ENCODE measurements at regions not wholly inside any gene's neighbourhood (a gene's known extent, or its start where the extent isn't known, plus 50 kb on each side); places are given as distances from the start of the nearest gene placed in this dataset.

DNA sequence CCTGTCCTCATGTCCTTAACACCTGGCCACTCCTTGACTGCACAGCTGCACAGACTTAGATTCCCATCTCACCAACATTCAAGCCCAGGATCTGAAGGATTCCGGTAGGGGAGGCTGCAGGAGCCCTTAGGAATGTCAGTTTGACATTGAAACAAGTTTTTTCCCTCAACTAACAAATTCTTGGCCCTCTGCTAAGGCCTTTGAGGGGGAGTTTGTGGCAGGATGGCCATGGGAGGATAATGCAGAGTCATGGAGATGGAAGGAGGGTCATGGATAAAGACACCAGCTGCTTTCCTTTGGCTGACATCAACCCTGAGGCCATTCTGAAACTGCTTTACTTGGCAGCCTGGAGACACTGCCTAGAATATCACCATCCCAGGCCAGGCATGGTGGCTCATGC is 63.4 kb upstream of the PPP2R5A start:
- H3K27ac ChIP-seq (ENCODE audit: insufficient read depth, low read length) = no peak overlapping the region; the same call in 1 of the 2 replicates
- H3K4me3 ChIP-seq (ENCODE audit: insufficient read depth, low read depth, low read length) = no peak overlapping the region
- peaks cover 10% of the 10 kb centered on the region for H3K4me1 ChIP-seq (ENCODE audit: control insufficient read depth, insufficient read depth, low read length)
- ChIA-PET POLR2A (ENCODE audit: unreplicated experiment) (no interaction called here), CTCF (interaction anchor here (0.5 kb wide), 1 partner anchor 420 kb away, joined by 3 read pairs; no protein-coding TSS in a partner anchor)
- no peak overlapping the region for H2AFZ ChIP-seq (replicated peaks; ENCODE audit: low read length, poor library complexity)
- H2BK5ac ChIP-seq (ENCODE audit: low read depth, low read length, poor library complexity, severe bottlenecking) = no peak overlapping the region
- H2AK9ac ChIP-seq (replicated peaks; ENCODE audit: low read depth, low read length, poor library complexity) = peak overlapping the region; percentile 34
- no CpG with 5 or more reads among the region's 1 CpG for WGBS, 2 experiments (ENCODE audit: extremely low coverage in 2 of 2, insufficient read length in 1 of 2)
- no peak overlapping the region for H3K23ac ChIP-seq (ENCODE audit: low read depth, low read length)
- ATAC-seq (ENCODE audit: low read depth) (no peak), DNase-seq (peak; percentile 15)
- no peak overlapping the region for H3K4me2 ChIP-seq (ENCODE audit: low read depth, low read length)
- H4K91ac ChIP-seq (ENCODE audit: insufficient read depth, low read depth, low read length) = no peak overlapping the region
- TF ChIP-seq SMC3 (IDR thresholded peaks at IDR 0.05; ENCODE audit: low read depth, low read length) (no peak), MAFK (IDR thresholded peaks at IDR 0.05; ENCODE audit: low read depth, low read length) (no peak), NFE2L2 (IDR thresholded peaks at IDR 0.05; ENCODE audit: low read depth, low read length) (no peak), RFX5 (IDR thresholded peaks at IDR 0.05; ENCODE audit: low read depth, low read length) (no peak)
- TF ChIP-seq, protein P1, sequence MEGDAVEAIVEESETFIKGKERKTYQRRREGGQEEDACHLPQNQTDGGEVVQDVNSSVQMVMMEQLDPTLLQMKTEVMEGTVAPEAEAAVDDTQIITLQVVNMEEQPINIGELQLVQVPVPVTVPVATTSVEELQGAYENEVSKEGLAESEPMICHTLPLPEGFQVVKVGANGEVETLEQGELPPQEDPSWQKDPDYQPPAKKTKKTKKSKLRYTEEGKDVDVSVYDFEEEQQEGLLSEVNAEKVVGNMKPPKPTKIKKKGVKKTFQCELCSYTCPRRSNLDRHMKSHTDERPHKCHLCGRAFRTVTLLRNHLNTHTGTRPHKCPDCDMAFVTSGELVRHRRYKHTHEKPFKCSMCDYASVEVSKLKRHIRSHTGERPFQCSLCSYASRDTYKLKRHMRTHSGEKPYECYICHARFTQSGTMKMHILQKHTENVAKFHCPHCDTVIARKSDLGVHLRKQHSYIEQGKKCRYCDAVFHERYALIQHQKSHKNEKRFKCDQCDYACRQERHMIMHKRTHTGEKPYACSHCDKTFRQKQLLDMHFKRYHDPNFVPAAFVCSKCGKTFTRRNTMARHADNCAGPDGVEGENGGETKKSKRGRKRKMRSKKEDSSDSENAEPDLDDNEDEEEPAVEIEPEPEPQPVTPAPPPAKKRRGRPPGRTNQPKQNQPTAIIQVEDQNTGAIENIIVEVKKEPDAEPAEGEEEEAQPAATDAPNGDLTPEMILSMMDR (conservative IDR thresholded peaks at IDR 0.05; ENCODE audit: low read depth, low read length) = no peak
- no peak overlapping the region for H4K8ac ChIP-seq (ENCODE audit: low read depth in 2 of 2, low read length in 2 of 2)
- H3K79me1 ChIP-seq (ENCODE audit: low read depth in 1 of 2, low read length in 2 of 2) = no peaks in the 10 kb centered on the region
- no peak overlapping the region; the same call in 2 of the 3 replicates for H2BK15ac ChIP-seq (ENCODE audit: low read depth, low read length)
- no peak overlapping the region for H2BK120ac ChIP-seq (ENCODE audit: low read depth, low read length)
- no peak overlapping the region for H2BK20ac ChIP-seq (ENCODE audit: low read depth, low read length)
- in situ Hi-C loops (cut with MboI; ENCODE audit: low sequenced_read_pairs) = no loop called here
- no peak overlapping the region for H3K18ac ChIP-seq (ENCODE audit: low read depth, low read length)
- H2AK5ac ChIP-seq (ENCODE audit: low read depth, low read length) = no peak overlapping the region
- BruUV-seq (replicated peaks) = no TSS peak
- H4K5ac ChIP-seq (ENCODE audit: low read depth, low read length) = no peak overlapping the region; the same call in 1 of the 2 replicates
- H3K56ac ChIP-seq (ENCODE audit: extremely low read depth, insufficient read depth, low read length) = no peak overlapping the region
- no peak overlapping the region for H3K4ac ChIP-seq (ENCODE audit: low read depth, low read length)
- dilution Hi-C loops (cut with HindIII; ENCODE audit: low sequenced_read_pairs, unreplicated experiment) = no loop called here
- H3K14ac ChIP-seq (replicated peaks; ENCODE audit: low read depth, low read length) = 0 out of 2 replicates have a peak overlapping the region, but pooled peaks have one; percentile 32
- H3K27me3 ChIP-seq (ENCODE audit: control insufficient read depth, insufficient read depth, low read length) = no peaks in the 10 kb centered on the region; the same call in 1 of the 2 replicates
- H4K20me1 ChIP-seq (ENCODE audit: insufficient read depth, low read length) = no peaks in the 10 kb centered on the region
- H3K36me3 ChIP-seq (ENCODE audit: control insufficient read depth, insufficient read depth, low read length) = no peaks in the 10 kb centered on the region
- H3K9ac ChIP-seq (ENCODE audit: low read depth, low read length) = no peak overlapping the region
- intact Hi-C loops (cut with micrococcal nuclease) = no loop called here
- peaks cover 7% of the 10 kb centered on the region; the same call in 1 of the 2 replicates for H3K9me1 ChIP-seq (ENCODE audit: insufficient read depth, low read length)
- no peaks in the 10 kb centered on the region for H3K9me3 ChIP-seq (ENCODE audit: control insufficient read depth, insufficient read depth, low read length)
